HepG2 (cell line): ENCODE measurements at regions not wholly inside any gene's neighbourhood (a gene's known extent, or its start where the extent isn't known, plus 50 kb on each side); places are given as distances from the start of the nearest gene placed in this dataset.

Experiments used
- ATAC-seq: fragments of 200-7000 bp; cut with Tn5 transposase; 3 replicates; pipeline ENCODE4 v1.9.1; 2020; ENCODE audit warnings: mild to moderate bottlenecking, moderate library complexity
- BruUV-seq: library from RNA; stranded (reverse); fragments of 400-500 nt; replicated peaks from 2 replicates; lab custom pipeline; 2021; lab: Mats Ljungman, UMichigan
- CTCF ChIA-PET: fragments of 300-600 bp; formaldehyde crosslinking; extraction: SDS; loops from one replicate; lab custom pipeline; 2021; ENCODE audit warnings: low total read pairs, inconsistent platforms, low intra/inter-chr PET ratio; lab: Yijun Ruan, JAX
- POLR2A ChIA-PET: fragments of 350-600 bp; sonication (Branson Sonifier 250); formaldehyde crosslinking; loops from one replicate; lab custom pipeline; 2020; ENCODE audit warnings: antibody characterized with exemption, inconsistent platforms; lab: Yijun Ruan, JAX
- DNase-seq: peaks from one replicate; pipeline ENCODE4 v3.0.0-alpha.2; 2015; ENCODE audit warnings: low spot score
- FAIRE-seq: peaks from 3 replicates; lab custom pipeline; 2011; peaks lifted over from hg19 to GRCh38; lab: Jason Lieb, UNC
- H2AFZ ChIP-seq: one replicate; pipeline ENCODE4 v1.6.1; 2011; ENCODE audit warnings: low read length, inconsistent platforms
- H3K27ac ChIP-seq: fragments of 300-600 bp; 3 replicates; pipeline ENCODE4 v1.8.0; 2011; ENCODE audit warnings: mixed run types, mild to moderate bottlenecking, mixed read lengths, low read length, inconsistent platforms; ENCODE audit not compliant: insufficient read depth; ENCODE audit errors: extremely low read length
- H3K27me3 ChIP-seq, 2 experiments: fragments of 200-600 bp in 1 of 2; 2 replicates in 1 of 2; 3 replicates in 1 of 2; pipeline versions ENCODE4 v1.6.0 to v1.8.0; 2011; ENCODE audit warnings: low read length in 2 of 2, mild to moderate bottlenecking in 2 of 2, moderate library complexity in 2 of 2, inconsistent platforms in 1 of 2; ENCODE audit not compliant: insufficient read depth in 2 of 2, control insufficient read depth in 1 of 2
- H3K36me3 ChIP-seq, 2 experiments: fragments of 200-600 bp in 1 of 2; replicated peaks in 1 of 2; 2 replicates in 1 of 2; 3 replicates in 1 of 2; pipeline versions ENCODE4 v1.5.1 to v1.8.0; 2011; ENCODE audit warnings: low read length in 2 of 2, inconsistent platforms in 1 of 2; ENCODE audit not compliant: insufficient read depth in 2 of 2, control insufficient read depth in 1 of 2
- H3K4me1 ChIP-seq: 2 replicates; pipeline ENCODE4 v1.5.1; 2012; ENCODE audit warnings: low read length, inconsistent platforms; ENCODE audit not compliant: insufficient read depth
- H3K4me2 ChIP-seq: 2 replicates; pipeline ENCODE4 v1.6.0; 2011; ENCODE audit warnings: low read depth, low read length, inconsistent platforms
- H3K4me3 ChIP-seq, 3 experiments: fragments of 200-600 bp in 1 of 3; sonication (generic), shearing (Covaris generic) in 1 of 3; replicated peaks in 1 of 3; 2 replicates each; pipeline ENCODE4 v1.5.1; 2011 to 2016; ENCODE audit warnings: low read length in 3 of 3, inconsistent platforms in 2 of 3, low read depth in 2 of 3, mild to moderate bottlenecking in 2 of 3, control low read depth in 1 of 3, mixed read lengths in 1 of 3; ENCODE audit not compliant: insufficient read depth in 1 of 3
- H3K79me2 ChIP-seq: one replicate; pipeline ENCODE4 v1.6.1; 2011; ENCODE audit warnings: low read length, inconsistent platforms; ENCODE audit not compliant: insufficient read depth
- H3K9ac ChIP-seq: 2 replicates; pipeline ENCODE4 v1.6.0; 2011; ENCODE audit warnings: mild to moderate bottlenecking, low read depth, low read length, inconsistent platforms; ENCODE audit not compliant: insufficient read depth
- H3K9me3 ChIP-seq: 2 replicates; pipeline ENCODE4 v1.5.1; 2012; ENCODE audit warnings: mild to moderate bottlenecking, low read length
- H4K20me1 ChIP-seq: 2 replicates; pipeline ENCODE4 v1.6.0; 2011; ENCODE audit warnings: inconsistent platforms, mild to moderate bottlenecking, low read length, moderate library complexity; ENCODE audit not compliant: insufficient read depth
- BATF2 ChIP-seq: sonication (generic); formaldehyde crosslinking; IDR thresholded peaks from 2 replicates; pipeline ENCODE4 v1.8.0; 2022; ENCODE audit warnings: mild to moderate bottlenecking, missing genetic modification reagents, moderate library complexity
- GPBP1L1 ChIP-seq: sonication (generic); formaldehyde crosslinking; IDR thresholded peaks from 2 replicates; pipeline ENCODE4 v1.5.0; 2020; ENCODE audit warnings: mild to moderate bottlenecking, missing genetic modification reagents
- TEAD3 ChIP-seq: optimal IDR thresholded peaks from 2 replicates; pipeline ENCODE3; 2016; ENCODE audit warnings: borderline replicate concordance
- ZBTB10 ChIP-seq: sonication (generic); formaldehyde crosslinking; IDR thresholded peaks from 2 replicates; pipeline ENCODE4 v1.4.0; 2020; ENCODE audit warnings: missing genetic modification reagents, borderline replicate concordance
- ZBTB42 ChIP-seq: sonication (generic); formaldehyde crosslinking; IDR thresholded peaks from 2 replicates; pipeline ENCODE4 v1.5.0; 2020; ENCODE audit warnings: mild to moderate bottlenecking, missing genetic modification reagents
- ZNF12 ChIP-seq: sonication (generic); formaldehyde crosslinking; IDR thresholded peaks from 2 replicates; pipeline ENCODE4 v1.5.0; 2020; ENCODE audit warnings: missing genetic modification reagents
- ZNF451 ChIP-seq: sonication (generic); formaldehyde crosslinking; IDR thresholded peaks from 2 replicates; pipeline ENCODE4 v1.5.0; 2020; ENCODE audit warnings: mild to moderate bottlenecking, missing genetic modification reagents
- ZNF543 ChIP-seq: sonication (generic); formaldehyde crosslinking; IDR thresholded peaks from 2 replicates; pipeline ENCODE4 v1.4.0; 2020; ENCODE audit warnings: mild to moderate bottlenecking, missing genetic modification reagents
- ZNF567 ChIP-seq: sonication (generic); formaldehyde crosslinking; IDR thresholded peaks from 2 replicates; pipeline ENCODE4 v1.8.1; 2023; ENCODE audit warnings: mild to moderate bottlenecking, missing genetic modification reagents, borderline replicate concordance
- ZXDC ChIP-seq: sonication (generic); formaldehyde crosslinking; IDR thresholded peaks from 2 replicates; pipeline ENCODE4 v1.5.0; 2020; ENCODE audit warnings: mild to moderate bottlenecking, missing genetic modification reagents
- WGBS: methylation state at CpG from one replicate; pipeline ENCODE4 v1.1.6; 2017; ENCODE audit warnings: low lambda C conversion rate; 5-methylcytosine and 5-hydroxymethylcytosine counted together
- in situ Hi-C: cut with HindIII; loops from 2 replicates; pipeline ENCODE4 v1.10.0; 2017; ENCODE audit warnings: low pct_unique_long_range_greater_than_20kb; ENCODE audit not compliant: extremely low pct_ligation_motif_present
- intact Hi-C: fragments of 100-400 bp; cut with micrococcal nuclease; formaldehyde crosslinking; loops from one replicate; pipeline ENCODE4 v1.10.0; 2022; ENCODE audit not compliant: unreplicated experiment
- TF ChIP-seq, protein P1 (sequence below): sonication (generic); formaldehyde crosslinking; IDR thresholded peaks from 2 replicates; pipeline ENCODE4 v1.4.0; 2020; ENCODE audit warnings: missing genetic modification reagents

DNA sequence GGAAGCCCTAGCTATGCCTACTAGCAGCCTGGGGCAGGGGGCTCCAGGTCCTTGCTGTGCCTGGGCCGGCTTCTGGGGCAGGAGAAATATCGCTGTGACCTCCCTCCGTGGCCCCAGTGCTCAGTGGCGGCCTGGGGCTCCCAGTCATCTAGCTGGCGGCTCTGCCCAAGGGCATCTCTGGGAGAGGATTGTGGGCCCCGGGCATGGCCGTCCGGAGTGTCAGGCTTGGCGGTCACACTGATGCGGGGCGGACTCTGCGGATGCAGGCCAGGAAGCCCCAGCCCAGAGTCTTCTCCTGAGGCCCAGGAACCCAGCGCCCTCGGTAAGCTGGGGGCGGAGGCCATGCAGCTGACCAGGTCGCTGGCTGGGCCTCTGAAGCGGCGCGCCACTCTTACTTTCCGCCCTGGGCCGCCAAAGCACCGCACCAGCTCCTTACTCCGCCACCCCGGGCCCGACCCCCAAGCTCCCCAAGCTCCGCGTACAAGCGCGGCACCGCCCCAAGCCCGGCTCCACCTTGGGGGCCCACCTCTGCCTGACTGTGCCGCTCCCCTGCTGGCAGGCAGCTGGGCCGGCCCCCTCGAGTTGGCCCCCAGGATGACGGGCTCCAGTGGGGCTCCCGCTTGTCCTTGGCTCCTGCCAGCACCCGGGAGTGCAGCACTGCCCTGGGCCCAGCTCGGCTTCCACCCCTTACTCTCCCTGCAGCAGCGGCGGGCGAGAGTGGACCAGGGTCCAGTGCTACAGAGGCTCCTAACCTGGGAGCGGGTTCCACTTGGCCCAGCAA is 720.0 kb downstream of the PCDH18 start:
- Histone ChIP-seq H3K4me2 (no peak overlapping the region), H3K4me1 (no peaks in the 10 kb centered on the region), H3K79me2 (no peaks in the 10 kb centered on the region), H3K36me3 (no peaks in the 10 kb centered on the region), H3K27me3 (no peaks in the 10 kb centered on the region; a peak in 1 of 5 replicates), H3K9me3 (no peaks in the 10 kb centered on the region), H3K4me3 (no peak overlapping the region), H3K9ac (no peak overlapping the region), H4K20me1 (no peaks in the 10 kb centered on the region), H3K27ac (no peak overlapping the region), H2AFZ (no peak overlapping the region)
- in situ Hi-C loops (no loop called here), intact Hi-C loops (no loop called here)
- no peak for DNase-seq
- ChIA-PET CTCF (no interaction called here), POLR2A (no interaction called here)
- no TSS peak for BruUV-seq
- no peak; the same call in 2 of the 3 replicates for ATAC-seq
- FAIRE-seq, result no peak
- WGBS, result no CpG with 5 or more reads among the region's 42 CpGs
- no peak for TF ChIP-seq ZNF567 (CRISPR knock-in tag)
- TF ChIP-seq TEAD3 (CRISPR knock-in tag), result no peak
- no peak for TF ChIP-seq BATF2 (CRISPR knock-in tag)
- no peak for TF ChIP-seq ZBTB42 (CRISPR knock-in tag)
- no peak for TF ChIP-seq ZNF12 (CRISPR knock-in tag)
- no peak for TF ChIP-seq ZNF451 (CRISPR knock-in tag)
- TF ChIP-seq GPBP1L1 (CRISPR knock-in tag), result no peak
- no peak for TF ChIP-seq ZXDC (CRISPR knock-in tag)
- TF ChIP-seq ZNF543 (CRISPR knock-in tag), result no peak
- no peak for TF ChIP-seq ZBTB10 (CRISPR knock-in tag)
- TF ChIP-seq, protein P1, sequence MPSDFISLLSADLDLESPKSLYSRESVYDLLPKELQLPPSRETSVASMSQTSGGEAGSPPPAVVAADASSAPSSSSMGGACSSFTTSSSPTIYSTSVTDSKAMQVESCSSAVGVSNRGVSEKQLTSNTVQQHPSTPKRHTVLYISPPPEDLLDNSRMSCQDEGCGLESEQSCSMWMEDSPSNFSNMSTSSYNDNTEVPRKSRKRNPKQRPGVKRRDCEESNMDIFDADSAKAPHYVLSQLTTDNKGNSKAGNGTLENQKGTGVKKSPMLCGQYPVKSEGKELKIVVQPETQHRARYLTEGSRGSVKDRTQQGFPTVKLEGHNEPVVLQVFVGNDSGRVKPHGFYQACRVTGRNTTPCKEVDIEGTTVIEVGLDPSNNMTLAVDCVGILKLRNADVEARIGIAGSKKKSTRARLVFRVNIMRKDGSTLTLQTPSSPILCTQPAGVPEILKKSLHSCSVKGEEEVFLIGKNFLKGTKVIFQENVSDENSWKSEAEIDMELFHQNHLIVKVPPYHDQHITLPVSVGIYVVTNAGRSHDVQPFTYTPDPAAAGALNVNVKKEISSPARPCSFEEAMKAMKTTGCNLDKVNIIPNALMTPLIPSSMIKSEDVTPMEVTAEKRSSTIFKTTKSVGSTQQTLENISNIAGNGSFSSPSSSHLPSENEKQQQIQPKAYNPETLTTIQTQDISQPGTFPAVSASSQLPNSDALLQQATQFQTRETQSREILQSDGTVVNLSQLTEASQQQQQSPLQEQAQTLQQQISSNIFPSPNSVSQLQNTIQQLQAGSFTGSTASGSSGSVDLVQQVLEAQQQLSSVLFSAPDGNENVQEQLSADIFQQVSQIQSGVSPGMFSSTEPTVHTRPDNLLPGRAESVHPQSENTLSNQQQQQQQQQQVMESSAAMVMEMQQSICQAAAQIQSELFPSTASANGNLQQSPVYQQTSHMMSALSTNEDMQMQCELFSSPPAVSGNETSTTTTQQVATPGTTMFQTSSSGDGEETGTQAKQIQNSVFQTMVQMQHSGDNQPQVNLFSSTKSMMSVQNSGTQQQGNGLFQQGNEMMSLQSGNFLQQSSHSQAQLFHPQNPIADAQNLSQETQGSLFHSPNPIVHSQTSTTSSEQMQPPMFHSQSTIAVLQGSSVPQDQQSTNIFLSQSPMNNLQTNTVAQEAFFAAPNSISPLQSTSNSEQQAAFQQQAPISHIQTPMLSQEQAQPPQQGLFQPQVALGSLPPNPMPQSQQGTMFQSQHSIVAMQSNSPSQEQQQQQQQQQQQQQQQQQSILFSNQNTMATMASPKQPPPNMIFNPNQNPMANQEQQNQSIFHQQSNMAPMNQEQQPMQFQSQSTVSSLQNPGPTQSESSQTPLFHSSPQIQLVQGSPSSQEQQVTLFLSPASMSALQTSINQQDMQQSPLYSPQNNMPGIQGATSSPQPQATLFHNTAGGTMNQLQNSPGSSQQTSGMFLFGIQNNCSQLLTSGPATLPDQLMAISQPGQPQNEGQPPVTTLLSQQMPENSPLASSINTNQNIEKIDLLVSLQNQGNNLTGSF (CRISPR knock-in tag), result no peak
